Nephron progenitor cell (in vitro differentiated cells): ENCODE measurements at regions not wholly inside any gene's neighbourhood (a gene's known extent, or its start where the extent isn't known, plus 50 kb on each side); places are given as distances from the start of the nearest gene placed in this dataset.

Source experiments
- DNase-seq: peaks from one replicate; pipeline ENCODE4 v3.0.0; 2021
- H3K27ac Mint-ChIP-seq: 2 replicates; pipeline ENCODE4 v1.8.0; 2021; ENCODE audit warnings: mild to moderate bottlenecking, moderate library complexity, mixed read lengths
- H3K27me3 Mint-ChIP-seq: 2 replicates; pipeline ENCODE4 v1.8.0; 2021; ENCODE audit warnings: mild to moderate bottlenecking, low read depth, mixed read lengths; ENCODE audit not compliant: poor library complexity
- H3K36me3 Mint-ChIP-seq: 2 replicates; pipeline ENCODE4 v1.8.0; 2021; ENCODE audit warnings: low read depth, mixed read lengths
- H3K4me1 Mint-ChIP-seq: 2 replicates; pipeline ENCODE4 v1.8.0; 2021; ENCODE audit warnings: mixed read lengths
- H3K4me3 Mint-ChIP-seq: 2 replicates; pipeline ENCODE4 v1.8.0; 2021; ENCODE audit warnings: mild to moderate bottlenecking, moderate library complexity, mixed read lengths
- H3K9me3 Mint-ChIP-seq: 2 replicates; pipeline ENCODE4 v1.8.0; 2021; ENCODE audit warnings: mild to moderate bottlenecking, moderate library complexity, mixed read lengths
- TF ChIP-seq, protein P1 (sequence below): fragments of 200-600 bp; sonication (generic); IDR thresholded peaks from 2 replicates; pipeline ENCODE4 v1.5.0; 2021; ENCODE audit warnings: antibody characterized with exemption

DNA sequence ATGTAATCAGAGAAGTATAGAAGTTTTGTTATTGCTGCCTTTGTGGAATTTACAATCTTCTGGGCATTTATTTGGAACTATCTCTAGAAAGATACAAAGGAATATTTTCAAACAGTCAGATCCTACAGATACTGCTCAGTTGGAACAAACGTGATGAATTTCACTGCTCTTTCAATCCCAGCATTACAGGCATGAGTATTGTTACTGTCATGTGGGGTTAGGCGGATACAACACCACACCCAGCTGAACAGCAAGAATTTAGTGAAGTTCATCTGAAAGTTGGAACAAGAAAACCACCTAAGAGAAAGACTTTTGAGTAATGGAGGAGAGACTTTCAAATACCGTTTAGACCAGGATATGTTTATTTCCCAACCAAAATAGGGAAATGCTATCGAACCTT, 123.3 kb upstream of the PLXNC1 start:
- Mint-ChIP-seq H3K36me3 (peaks cover 23% of the 10 kb centered on the region), H3K27ac (no peak overlapping the region), H3K4me1 (no peaks in the 10 kb centered on the region), H3K27me3 (no peaks in the 10 kb centered on the region), H3K9me3 (peaks cover 58% of the 10 kb centered on the region), H3K4me3 (no peak overlapping the region)
- no peak for DNase-seq
- TF ChIP-seq, protein P1, sequence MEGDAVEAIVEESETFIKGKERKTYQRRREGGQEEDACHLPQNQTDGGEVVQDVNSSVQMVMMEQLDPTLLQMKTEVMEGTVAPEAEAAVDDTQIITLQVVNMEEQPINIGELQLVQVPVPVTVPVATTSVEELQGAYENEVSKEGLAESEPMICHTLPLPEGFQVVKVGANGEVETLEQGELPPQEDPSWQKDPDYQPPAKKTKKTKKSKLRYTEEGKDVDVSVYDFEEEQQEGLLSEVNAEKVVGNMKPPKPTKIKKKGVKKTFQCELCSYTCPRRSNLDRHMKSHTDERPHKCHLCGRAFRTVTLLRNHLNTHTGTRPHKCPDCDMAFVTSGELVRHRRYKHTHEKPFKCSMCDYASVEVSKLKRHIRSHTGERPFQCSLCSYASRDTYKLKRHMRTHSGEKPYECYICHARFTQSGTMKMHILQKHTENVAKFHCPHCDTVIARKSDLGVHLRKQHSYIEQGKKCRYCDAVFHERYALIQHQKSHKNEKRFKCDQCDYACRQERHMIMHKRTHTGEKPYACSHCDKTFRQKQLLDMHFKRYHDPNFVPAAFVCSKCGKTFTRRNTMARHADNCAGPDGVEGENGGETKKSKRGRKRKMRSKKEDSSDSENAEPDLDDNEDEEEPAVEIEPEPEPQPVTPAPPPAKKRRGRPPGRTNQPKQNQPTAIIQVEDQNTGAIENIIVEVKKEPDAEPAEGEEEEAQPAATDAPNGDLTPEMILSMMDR: no peak

DNA sequence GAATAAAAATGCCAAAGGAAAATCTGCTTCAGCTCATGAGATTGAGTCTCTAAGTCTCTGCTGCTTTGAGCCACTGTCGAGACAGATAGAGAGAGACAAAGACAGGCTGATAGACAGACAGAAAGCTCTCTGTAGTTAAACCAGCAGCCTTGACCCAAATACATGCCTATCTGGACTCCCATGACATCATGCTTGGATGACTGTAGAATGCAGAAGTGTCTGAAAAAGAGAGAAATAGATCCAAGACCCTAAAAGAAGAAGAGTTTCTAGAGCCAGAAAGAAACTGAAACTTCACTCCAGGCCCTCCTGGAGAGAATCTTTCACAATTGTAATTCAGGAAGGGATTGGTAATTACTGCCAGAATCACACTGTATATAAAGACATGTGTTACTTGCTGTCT, 122.6 kb upstream of the PLXNC1 start:
- peaks cover 58% of the 10 kb centered on the region for H3K9me3 Mint-ChIP-seq
- peaks cover 4% of the 10 kb centered on the region for H3K4me1 Mint-ChIP-seq
- TF ChIP-seq, protein P1: no peak
- no peak for DNase-seq
- H3K27me3 Mint-ChIP-seq: no peaks in the 10 kb centered on the region
- no peak overlapping the region for H3K27ac Mint-ChIP-seq
- H3K4me3 Mint-ChIP-seq: no peak overlapping the region
- H3K36me3 Mint-ChIP-seq: peaks cover 23% of the 10 kb centered on the region

DNA sequence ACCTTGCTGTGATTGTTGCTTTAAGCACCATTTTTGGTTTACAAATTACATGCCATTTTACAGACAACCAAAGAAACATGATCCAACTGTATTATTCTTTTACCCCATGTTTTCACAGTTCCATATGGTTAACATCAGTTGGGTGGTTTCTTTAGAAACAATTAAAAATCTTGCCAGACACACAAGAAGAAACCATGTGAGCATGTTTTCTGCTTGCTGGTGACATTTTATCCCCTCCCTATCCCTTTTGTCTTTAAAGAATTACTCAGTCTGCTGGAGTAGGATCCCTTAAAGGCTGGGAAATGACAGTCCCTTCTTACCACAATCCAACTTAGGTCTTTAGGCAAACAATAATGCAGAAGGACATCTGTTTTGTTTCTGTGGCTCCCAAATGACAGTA, 121.8 kb upstream of the PLXNC1 start:
- no peak overlapping the region for H3K4me3 Mint-ChIP-seq
- H3K4me1 Mint-ChIP-seq: peaks cover 12% of the 10 kb centered on the region
- no peak overlapping the region for H3K27ac Mint-ChIP-seq
- H3K27me3 Mint-ChIP-seq: no peaks in the 10 kb centered on the region
- TF ChIP-seq, protein P1: no peak
- DNase-seq: no peak
- H3K36me3 Mint-ChIP-seq: peaks cover 23% of the 10 kb centered on the region
- H3K9me3 Mint-ChIP-seq: peaks cover 55% of the 10 kb centered on the region

DNA sequence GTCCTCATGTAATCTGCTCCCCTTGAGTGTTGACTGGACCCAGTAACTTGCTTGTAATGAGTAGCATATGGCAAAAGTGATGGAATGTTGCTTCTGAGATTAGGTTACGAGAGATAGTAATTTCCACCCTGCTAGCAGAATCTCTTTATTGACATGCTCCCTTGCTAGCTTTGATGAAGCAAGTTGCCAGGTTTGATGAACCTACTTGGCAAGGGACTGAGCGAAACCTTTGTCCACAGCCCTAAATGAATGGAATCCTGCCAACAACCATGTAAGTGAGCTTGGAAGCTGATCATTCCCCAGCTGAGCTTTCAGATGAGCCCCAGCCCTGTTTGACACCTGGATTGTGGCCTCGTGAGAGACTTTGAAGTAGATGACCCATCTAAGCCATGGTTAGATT, 120.8 kb upstream of the PLXNC1 start:
- Mint-ChIP-seq H3K27me3 (no peaks in the 10 kb centered on the region), H3K36me3 (peaks cover 20% of the 10 kb centered on the region), H3K4me3 (no peak overlapping the region), H3K4me1 (peaks cover 17% of the 10 kb centered on the region), H3K9me3 (peaks cover 50% of the 10 kb centered on the region), H3K27ac (no peak overlapping the region)
- TF ChIP-seq, protein P1: no peak
- no peak for DNase-seq

DNA sequence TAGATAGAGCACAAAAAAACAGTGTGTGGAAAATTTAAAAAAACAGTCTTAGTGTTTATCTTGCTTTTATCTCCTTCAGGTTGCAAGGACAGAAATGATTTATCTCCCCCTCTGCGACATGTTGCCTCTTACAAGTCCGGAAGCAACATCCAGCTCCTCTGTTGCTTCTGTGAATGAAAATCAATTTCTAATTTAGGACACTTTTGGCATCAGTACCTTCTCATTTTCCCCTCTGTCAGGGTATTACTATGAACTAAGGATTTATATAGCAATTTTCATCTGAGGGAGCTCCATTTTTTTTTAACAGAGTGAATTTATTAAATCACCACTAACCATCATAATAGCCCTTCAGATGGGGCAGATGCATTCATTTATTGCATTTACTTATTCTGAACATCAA, 116.6 kb upstream of the PLXNC1 start:
- Mint-ChIP-seq H3K36me3 (peaks cover 18% of the 10 kb centered on the region), H3K27ac (peak overlapping the region; percentile 3), H3K4me3 (no peak overlapping the region)

DNA sequence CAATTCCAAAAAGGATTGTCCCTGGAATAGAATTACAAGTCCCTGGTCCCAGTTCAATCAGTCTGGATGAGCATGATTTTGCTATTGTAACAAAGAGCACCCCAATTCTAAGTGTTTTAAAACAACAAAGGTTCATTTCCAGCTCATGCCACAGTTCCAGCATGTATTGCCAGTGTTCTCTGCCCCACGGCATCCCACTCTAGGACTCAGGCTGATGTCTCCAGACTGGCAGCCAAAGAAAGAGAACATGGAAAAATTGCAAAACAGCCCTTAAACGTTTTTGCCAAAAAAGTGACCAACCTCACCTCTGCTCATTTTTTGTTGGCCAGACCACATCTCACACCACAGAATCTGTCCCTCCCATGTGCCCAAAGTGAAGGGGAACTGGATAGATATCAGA, 116.0 kb upstream of the PLXNC1 start:
- H3K27me3 Mint-ChIP-seq: no peaks in the 10 kb centered on the region
- H3K9me3 Mint-ChIP-seq: peaks cover 58% of the 10 kb centered on the region
- no peak for DNase-seq

More for the DNA sequence above, 116.6 kb upstream of the PLXNC1 start:
- Mint-ChIP-seq H3K27me3 (no peaks in the 10 kb centered on the region), H3K4me1 (peaks cover 31% of the 10 kb centered on the region), H3K9me3 (peaks cover 64% of the 10 kb centered on the region)
- DNase-seq: no peak
- TF ChIP-seq, protein P1: no peak

More for the DNA sequence above, 116.0 kb upstream of the PLXNC1 start:
- peaks cover 18% of the 10 kb centered on the region for H3K36me3 Mint-ChIP-seq
- TF ChIP-seq, protein P1: no peak
- H3K27ac Mint-ChIP-seq: no peak overlapping the region
- H3K4me1 Mint-ChIP-seq: peaks cover 31% of the 10 kb centered on the region
- H3K4me3 Mint-ChIP-seq: no peak overlapping the region
